NK-92 treated with Interleukin-12 subunit alpha and Interleukin-12 subunit beta, amount 100 ng/mL, for 24 hours (cell line): ENCODE measurements at regions not wholly inside any gene's neighbourhood (a gene's known extent, or its start where the extent isn't known, plus 50 kb on each side); places are given as distances from the start of the nearest gene placed in this dataset.
A peak's percentile ranks its signal among the peaks of the same experiment; 100 is the strongest.
"Not testable (repeated sequence)": the region's sequence is repeated elsewhere in the genome, so short reads cannot be mapped to it uniquely, and the experiment has no call there.

ENCODE experiments used
- DNase-seq: peaks from one replicate; lab custom pipeline; 2025; lab: John Stamatoyannopoulos, UW

DNA sequence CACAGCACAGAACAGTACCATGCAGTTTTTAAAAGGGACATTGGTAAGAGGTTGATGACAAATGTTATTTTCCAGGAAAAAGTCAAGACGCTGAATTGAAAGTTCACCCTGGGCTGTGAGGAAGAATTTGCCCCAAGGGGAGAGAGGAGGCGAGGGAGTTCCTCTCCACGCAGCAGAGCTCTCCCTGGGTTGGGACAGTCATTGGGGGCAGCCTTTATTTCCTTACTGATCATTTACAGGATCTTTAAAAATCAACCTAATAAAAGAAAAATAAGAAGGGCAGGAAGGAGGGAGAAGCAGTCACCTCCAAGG is 49.9 kb upstream of the WNT7B start:
- no peak for DNase-seq

DNA sequence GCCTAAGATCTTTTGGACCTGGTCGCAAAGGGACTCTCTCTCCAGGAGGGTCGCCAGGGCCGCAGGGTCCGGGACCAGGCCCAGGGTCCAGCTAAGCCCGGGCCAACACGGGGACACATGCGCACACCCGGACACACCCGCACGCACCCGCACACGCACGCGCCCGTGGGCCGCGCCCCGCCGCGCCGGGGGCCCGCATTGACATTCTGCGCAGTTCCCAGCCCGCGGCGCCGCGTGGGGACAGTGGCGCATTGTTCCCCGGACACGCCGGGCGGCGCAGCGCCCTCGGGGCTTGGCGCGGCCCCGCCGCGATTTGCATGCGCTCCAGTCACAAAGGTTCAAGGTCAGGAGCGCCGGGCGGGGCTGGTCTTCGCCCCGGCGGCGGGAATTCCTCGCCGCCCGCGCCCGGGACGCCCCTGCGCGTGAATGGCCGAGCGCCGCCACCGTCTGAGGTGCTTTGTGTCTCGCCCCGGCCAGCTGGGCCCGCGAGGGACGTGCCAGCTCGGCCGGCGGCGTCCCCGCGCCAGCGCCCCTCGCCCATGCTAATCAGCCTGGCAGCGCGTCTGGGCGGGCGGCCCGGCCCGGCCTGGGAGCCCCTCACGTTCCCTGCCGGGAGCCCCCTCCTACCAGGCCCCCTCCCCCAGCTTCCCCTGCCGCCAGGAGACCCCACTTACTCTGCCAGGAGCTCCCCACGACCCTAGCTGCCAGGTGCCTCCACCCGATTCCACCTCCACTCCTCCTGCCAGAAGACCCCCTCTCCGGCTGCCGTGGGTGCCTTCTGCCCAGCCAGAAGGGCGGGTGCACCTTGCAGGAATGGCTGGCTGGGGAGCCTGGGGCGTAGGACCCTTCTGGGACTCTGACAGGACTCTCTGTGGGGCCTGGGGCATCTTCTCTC is 50.5 kb upstream of the WNT7B start:
- DNase-seq, result no peak

DNA sequence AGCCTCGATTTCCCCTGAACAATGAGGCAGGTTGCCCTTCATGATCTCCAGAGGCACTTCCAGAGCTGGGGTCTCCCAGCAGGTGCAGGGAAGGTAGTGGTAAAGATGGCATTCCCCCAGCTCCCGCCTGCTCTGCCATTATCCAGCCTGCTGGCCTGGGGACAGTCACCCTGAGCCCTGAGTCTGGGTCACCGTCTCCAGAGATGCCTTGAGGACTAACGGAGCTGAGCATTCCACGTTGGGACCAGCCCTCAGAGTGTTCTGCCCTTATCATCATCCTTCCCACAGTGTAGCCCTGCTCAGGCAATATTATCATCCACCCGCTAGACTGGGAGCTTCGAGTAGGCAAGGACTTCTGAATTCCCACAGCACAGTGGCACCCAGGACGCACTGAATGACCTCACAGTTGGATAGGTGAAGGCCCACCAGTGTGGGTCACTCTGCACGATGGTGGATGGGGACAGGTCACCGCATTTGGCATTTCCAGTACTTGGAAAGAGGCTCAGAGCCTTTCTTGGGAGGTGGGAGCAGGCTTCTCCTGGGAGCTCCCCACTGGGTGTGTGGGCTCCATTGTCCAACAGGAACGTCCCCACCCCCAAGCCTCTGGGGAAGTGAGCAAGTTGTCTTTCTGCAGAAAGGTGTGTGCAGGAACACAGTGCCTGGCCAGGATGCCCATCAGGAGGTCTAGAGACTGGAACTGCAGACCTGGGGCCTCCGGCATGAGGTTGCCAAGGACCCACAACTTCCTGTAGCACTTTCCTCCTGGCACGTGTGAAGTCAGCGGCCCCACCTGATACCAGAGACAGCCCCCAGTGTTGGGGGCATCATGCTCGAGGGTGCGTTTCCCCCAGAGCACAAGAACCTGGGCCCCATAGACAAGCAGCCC is 51.4 kb upstream of the WNT7B start:
- no peak for DNase-seq

DNA sequence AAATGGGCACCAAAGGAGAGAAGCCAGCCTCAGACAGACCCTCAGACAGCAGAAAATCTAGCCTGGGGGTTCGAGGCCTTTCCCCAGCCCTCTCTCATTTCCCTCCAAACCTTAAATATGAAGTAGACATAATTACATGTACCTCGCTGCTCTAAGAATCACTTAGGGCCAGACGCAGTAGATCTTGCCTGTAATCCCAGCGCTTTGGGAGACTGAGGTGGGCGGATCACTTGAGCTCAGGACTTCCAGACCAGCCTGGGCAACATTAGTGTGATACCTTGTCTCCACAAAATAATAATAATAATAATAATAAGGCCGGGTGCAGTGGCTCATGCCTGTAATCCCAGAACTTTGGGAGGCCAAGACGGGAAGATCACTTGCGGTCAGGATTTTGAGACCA is 52.1 kb upstream of the WNT7B start:
- no peak for DNase-seq

DNA sequence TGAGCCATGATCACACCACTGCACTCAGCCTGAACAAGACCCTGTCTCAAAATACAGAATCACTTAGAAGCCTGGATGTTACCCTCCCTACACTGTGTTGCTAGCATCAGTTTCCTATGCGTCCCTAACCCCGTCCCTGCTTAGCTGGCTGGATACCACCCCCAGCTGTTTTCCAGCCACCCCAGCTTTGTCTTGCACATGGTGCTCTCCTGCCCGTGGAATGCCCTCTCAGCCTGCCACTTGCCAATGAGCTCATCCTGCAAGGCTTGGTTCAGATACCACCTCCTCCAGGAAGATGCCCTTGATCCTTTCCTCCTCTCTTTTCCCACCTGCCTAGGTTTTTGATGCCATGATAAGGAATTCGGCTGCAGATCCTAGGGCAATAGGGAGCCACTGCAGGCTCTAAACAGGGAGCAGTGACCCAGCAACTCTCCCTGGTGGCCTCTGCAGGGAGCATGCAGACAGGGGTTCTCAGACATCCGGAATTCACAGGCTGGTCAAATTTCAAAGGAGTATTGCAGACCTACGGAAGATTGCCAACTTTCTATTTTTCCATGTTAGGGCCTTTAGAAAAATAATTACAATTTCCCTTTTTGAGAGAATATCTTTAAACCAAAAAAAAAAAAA is 52.7 kb upstream of the WNT7B start:
- no peak for DNase-seq

DNA sequence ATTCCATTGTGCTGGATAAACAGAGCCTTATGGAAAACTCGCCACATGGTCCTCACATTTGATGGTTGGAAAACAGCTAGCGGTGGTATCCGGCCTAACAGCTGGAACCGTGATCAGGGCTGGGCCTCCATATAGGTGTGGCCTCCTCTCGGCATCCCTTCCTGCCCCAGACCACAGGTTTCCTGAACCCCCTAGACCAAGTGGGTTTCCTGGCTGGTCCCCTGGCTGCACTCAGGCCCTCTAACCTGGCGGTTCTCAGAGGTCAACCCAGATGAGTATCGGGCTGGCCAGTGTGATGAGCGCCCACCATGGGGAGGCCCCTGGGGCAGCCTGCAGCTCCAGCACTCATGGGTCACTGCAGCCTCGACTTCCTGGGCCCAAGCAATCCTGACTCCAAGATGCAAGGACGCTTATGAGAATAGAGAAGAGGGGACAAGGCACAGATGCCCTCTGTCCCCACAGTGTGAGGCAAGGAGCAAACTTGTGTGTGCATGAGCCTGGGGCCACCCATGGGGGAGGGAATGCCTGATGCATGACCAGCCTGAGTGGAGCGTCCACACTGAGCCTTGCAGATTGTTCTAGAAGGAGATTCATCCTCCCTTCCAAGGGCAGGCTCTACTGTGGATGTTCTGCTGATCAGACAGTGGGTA is 53.4 kb upstream of the WNT7B start:
- no peak for DNase-seq

DNA sequence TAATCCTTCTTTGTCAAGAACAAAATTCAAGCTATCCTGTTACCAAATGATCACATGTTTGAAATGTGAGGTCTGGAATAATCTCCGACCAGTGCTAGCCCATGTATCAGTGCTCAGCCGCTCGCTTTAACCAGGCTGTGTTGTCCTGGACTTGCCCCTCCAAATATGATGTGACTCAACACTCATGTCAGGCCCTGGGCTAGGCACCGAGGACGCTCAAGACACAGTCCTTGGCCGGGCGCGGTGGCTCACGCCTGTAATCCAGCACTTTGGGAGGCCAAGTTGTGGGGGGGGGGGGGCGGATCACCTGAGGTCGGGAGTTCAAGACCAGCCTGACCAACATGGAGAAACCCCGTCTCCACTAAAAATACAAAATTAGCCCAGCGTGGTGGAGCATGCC is 54.1 kb upstream of the WNT7B start:
- no peak for DNase-seq

DNA sequence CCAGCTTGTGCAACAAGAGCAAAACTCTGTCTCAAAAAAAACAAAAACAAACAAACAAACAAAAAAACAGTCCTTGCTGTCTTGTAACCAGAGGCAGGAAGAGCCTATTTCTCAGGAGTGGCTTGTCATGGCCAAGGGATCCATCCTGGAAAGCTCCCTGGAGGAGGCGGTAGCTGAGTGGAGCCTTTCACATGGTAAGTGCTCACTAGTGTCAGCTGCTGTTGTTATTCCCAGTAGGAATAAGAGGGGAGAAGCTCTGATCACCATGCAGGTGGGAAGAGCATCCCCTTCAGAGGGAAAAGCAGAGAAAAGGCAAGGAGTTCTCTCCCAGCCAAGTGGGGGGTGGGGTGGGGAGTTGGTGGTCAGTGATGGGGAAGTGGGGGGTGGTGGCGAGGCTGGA is 54.6 kb upstream of the WNT7B start:
- DNase-seq, result no peak

DNA sequence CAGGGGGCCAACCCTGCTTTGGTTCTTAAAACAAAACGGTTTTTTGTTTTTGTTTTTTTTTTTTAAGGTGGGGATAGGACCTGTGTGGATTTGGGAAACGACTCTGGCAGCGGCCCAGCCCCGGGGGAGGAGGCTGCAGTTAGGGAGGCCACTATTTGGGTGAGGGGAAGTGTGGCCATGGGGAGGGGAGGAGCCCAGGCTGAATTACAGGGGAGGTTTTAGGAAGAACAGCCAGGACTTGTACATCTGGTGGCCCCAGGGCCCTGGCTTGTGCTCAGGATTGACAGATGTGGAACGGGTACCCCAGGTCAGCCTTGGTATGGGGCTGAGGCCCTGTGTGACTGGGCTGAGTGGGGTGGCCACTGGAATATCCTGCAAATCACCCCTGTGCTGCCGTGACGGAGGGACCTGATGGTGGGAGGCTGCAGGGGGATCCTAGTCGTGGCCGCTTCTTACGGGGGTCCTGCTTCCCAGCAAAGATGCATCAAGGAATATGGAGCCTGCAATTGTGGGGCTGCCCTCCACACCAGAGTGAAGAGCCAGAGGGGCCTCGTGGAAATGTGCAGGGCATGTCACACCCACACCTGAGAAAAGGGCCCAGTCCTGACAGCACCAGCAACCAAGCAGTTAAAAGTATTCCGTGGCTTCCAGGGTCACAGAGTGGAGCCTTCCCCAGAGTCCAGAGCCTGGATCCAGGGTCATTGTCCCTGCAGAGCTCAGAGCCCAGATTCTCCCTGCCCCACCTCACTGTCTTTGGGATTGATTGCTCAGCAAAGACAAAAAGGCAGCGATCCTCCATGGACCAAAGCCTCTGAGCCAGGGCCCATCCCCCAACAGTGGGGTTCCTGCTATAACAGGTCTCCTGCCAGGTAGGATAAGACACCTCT is 55.2 kb upstream of the WNT7B start:
- no peak for DNase-seq

DNA sequence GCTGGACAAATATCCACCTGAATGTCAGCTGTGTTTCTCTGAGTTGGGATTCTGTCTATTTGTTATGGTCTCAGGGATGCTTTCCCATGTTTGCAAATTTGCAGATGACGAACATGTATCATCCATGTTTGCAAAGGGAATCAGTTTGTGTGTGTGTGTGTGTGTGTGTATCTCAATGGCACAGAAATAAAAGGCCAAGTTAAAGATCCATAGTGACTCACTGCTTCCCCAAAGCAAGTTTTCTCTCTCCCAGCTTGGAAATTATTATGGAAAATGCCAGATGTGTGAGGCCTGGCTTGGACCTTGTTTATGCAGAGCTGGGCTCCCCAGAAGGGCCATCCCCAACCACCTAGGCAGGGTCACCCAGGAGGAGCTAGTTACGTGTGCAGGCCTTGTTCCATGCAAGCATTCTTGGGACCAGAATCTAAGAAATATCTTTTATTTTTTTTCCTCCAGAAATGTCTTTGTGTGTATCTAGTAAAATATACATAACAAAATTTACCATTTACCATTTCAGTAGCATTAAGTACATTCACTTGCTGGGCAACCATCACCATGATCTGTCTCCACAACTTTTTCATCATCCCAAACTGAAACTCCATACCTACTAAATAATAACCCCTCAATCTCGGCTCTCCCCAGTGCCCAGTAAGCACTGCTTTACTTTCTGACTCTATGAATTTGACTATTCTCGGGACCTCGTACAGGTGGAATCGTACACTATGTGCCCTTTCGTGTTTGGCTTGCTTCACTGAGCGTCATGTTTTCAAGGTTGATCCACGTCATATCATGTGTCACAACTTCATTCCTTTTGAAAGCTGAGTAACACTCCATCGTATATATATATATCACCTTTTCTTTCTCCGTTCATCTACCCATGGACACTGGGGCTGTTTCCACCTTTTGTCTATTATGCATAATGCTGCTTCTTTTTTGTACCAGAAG is 56.6 kb upstream of the WNT7B start:
- no peak for DNase-seq

DNA sequence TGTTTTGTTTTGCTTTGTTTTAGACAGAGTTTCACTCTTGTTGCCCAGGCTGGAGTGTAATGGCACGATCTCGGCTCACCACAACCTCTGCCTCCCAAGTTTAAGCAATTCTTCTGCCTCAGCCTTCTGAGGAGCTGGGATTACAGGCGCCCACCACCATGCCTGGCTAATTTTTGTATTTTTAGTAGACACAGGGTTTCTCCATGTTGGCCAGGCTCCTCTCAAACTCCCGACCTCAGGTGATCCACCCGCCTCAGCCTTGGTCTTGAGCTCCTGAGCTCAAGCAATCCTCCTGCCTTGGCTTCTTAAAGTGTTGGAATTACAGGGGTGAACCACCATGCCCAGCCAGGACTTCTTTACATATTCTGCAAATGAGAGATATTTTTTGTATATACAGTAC is 57.5 kb upstream of the WNT7B start:
- not testable (repeated sequence) for DNase-seq

DNA sequence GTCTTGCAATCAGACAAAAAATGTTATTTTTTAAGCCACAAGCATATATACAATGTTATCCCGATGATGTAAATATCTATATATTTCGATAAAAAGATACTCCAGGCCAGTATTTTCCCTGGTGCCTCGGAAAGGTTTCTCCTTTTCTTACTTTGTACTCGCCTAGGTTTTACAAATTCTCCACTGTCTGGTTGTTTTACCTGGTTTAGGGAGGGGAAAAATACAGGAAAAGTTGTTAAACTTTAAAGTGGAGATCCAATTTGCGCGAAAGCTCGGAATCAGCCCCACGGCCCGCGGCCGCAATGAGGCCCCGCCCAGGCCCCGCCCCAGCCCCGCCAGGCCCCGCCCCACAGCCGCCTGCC is 58.4 kb upstream of the WNT7B start:
- DNase-seq, result no peak

DNA sequence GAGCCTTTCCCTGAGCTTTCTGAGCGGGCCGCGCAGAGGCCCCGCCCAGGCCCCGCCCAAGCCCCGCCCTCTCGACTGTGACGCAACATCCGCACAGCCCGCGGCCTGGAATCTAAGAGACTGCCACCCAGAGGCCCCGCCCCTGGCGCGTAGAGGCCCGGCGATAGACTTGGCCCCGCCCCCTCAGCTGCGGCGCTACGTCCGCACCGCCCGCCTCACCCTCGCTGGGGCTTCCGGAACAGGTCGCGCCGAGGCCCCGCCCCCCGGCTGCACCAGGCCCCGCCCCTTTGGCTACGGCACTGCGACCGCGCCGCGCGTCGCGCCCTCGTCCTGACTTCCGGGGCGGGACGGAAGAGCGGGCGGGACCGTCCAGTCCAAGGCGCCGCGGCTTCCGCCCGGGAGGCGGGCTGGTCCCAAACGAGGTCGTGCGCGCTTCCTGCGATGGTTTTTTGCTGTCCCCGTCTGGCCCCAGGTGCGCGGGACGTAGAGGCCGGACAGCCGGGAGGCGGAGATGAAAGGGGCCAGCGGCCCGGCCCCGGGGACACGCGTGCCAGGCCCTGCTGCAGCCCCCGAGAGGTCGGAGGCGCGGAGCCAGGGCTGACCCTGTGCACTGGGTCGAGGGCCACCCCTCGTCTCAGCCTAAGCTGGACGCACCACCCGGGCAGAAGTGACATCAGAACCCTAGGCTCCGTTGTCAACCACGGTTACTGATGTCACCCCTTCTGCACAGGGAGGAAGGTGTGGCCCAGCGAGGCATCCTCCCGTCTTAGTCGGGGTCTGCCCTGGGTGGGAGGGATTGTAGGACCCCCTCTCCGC is 59.0 kb upstream of the WNT7B start:
- peak; percentile 98 for DNase-seq

DNA sequence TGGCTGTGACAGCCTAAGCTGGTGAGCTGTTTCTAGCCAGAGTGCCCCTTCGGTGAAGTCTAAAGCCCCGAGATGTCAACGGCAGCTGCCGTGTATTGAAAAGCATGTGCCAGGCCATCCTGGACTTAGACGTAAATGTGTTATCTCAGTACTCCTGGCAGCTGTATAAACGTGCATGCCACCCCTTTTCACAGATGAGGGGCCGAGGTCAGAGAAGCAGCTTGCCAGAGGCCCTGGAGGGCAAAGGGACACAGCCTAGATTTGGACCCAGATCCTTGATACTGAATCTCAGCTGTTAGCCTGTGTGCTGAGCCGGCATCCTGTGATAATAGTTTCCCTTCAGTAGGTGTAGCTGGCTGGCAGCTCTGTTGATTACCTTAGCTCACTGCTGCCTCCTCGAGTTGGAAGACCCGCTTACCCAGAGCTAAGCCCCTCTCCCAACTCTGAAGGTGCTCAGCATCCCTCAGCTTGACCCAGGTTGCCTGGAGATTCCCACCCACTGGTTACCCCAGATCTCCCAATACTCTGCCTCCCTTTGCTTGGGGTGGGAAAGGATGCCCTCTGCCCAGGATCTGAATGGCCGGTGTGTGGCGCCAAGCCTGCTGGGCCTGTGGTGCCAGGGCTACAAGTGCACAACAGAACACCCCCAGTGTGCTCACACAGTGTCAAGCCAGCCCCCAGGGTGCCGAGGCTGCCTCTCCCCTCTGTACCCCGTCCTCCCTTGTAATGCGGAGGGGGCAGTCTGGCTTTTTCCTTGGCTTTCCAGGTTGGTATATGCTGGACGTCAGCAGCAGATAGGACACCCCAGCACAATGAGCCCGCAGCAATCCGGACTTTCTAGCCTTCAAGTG is 59.8 kb upstream of the WNT7B start:
- DNase-seq, result peak; percentile 21

DNA sequence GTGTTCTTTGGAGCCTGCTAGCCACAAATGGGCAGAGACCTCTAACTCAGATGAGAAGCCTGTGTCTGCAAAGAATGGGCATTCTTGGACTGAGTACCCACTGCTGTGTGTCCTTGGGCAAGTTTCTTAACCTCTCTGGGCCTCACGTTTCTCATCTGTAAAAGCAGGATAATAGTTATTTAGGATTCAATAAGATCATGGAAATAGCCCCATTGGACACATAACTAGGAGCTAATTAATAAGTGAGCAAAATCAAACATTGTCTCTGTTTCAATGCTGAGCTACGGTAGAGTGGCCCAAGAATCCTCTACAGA is 61.2 kb upstream of the WNT7B start:
- no peak for DNase-seq

DNA sequence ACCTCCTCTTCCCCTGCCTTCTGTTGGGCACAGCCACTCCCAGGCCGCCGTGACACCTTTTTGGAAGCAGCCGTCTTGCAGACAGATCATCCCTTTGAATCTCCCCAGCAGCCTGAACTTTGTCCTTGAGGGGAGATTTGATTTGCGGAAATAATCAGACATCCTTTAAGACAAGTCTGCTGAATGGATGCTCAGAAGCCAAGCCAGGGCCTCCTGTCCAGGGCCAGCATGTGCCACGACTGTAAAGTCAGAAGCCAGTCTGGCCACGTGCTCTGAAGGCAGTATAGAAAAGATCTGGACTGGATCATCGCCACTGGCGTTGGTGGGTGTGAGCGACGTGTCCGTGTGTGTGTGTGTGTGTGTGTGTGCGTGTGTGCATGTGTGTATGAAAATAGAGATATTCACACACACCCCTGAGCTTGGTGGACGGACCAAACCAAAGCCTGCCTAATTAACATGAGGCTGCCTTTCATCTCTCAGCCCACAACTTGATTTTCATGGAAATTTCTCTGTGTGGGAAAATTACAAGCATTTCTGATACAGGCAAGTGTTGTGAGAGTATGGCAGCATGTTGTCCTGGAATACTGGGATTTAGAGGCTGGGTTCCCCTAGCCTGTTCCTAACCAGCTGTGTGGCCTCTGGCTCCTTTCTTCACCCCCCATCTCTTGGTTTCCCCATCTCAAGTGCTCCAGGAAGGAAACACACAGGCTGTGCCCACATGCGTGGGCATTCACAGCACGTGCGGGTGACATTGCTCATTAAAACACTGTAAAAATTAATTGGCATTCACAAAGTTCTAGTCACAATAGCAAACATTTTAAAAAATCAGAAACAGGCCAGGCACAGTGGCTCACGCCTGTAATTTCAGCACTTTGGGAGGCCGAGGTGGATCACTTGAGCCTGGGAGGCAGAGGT is 61.8 kb upstream of the WNT7B start:
- no peak for DNase-seq

DNA sequence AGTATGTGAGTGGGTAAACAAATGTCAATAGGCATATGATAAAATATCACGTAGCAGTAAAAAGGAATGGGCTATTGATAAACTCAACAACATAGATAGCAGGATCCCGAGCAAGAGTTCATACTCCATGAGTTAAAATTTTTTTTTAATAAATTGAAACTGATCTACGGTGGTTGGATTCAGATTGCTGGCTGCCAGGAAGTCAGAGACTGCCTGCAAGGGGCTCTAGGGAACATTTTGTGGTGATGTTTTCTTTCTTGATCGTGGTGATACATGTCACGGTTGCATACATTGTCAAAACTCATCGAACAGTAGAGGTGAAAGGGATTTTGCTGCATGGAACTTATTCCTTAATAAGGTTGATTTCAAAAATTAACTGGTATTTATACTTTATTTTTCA is 62.6 kb upstream of the WNT7B start:
- DNase-seq, result no peak
